ENCODE measurements at regions not wholly inside any gene's neighbourhood (a gene's known extent, or its start where the extent isn't known, plus 50 kb on each side); places are given as distances from the start of the nearest gene placed in this dataset.

GRCh38 chr6:23589811-23590210 is 536.2 kb upstream of the NRSN1 start:
- TF ChIP-seq, protein P1, sequence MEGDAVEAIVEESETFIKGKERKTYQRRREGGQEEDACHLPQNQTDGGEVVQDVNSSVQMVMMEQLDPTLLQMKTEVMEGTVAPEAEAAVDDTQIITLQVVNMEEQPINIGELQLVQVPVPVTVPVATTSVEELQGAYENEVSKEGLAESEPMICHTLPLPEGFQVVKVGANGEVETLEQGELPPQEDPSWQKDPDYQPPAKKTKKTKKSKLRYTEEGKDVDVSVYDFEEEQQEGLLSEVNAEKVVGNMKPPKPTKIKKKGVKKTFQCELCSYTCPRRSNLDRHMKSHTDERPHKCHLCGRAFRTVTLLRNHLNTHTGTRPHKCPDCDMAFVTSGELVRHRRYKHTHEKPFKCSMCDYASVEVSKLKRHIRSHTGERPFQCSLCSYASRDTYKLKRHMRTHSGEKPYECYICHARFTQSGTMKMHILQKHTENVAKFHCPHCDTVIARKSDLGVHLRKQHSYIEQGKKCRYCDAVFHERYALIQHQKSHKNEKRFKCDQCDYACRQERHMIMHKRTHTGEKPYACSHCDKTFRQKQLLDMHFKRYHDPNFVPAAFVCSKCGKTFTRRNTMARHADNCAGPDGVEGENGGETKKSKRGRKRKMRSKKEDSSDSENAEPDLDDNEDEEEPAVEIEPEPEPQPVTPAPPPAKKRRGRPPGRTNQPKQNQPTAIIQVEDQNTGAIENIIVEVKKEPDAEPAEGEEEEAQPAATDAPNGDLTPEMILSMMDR (IDR thresholded peaks at IDR 0.05; ENCODE audit: insufficient read depth, low read length, severe bottlenecking) = no peak
- H3K36me3 ChIP-seq (ENCODE audit: control insufficient read depth, insufficient read depth, low read length) = no peaks in the 10 kb centered on the region
- FAIRE-seq (no peak), DNase-seq (ENCODE audit: low read depth) (no peak)
- H3K27me3 ChIP-seq (ENCODE audit: control insufficient read depth, insufficient read depth, low read length) = no peaks in the 10 kb centered on the region
- no peak overlapping the region for H3K4me3 ChIP-seq (ENCODE audit: low read depth, low read length)

DNA sequence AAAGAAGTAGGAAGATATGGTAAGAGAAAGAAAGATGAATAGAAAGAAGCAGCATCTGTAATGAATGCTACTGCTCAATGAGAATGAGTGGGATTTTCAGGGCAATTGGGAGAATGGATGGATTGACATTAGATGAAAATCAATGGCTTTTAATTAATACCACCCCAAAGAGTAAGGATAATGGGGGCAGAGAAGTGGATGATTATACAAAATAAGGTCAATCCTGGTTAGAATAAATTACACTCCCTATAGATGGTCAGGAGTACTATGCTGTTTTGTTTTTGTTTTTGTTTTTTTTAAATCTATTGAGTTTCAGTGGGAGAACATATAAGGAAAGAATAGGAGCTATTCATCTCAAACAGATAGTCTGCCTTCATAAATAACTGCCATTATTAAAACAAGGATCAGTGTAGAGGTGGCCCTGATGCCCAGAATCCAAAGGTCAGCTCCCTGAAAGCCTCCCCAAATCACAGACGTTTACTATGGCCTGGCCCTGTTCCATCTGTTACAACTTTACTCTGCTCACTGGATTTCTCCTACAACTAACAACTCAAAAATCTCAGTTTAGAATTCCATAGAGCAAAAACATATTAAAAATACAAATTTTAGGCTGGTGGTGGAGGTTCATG is 535.4 kb upstream of the NRSN1 start:
- DNase-seq (ENCODE audit: low read depth) (no peak), FAIRE-seq (no peak)
- H3K4me3 ChIP-seq (ENCODE audit: low read depth, low read length) = no peak overlapping the region
- TF ChIP-seq, protein P1 (IDR thresholded peaks at IDR 0.05; ENCODE audit: insufficient read depth, low read length, severe bottlenecking) = no peak
- H3K27me3 ChIP-seq (ENCODE audit: control insufficient read depth, insufficient read depth, low read length) = no peaks in the 10 kb centered on the region
- H3K36me3 ChIP-seq (ENCODE audit: control insufficient read depth, insufficient read depth, low read length) = no peaks in the 10 kb centered on the region

GRCh38 chr6:23591761-23592160 is 534.3 kb upstream of the NRSN1 start:
- TF ChIP-seq, protein P1 (IDR thresholded peaks at IDR 0.05; ENCODE audit: insufficient read depth, low read length, severe bottlenecking) = no peak
- no peaks in the 10 kb centered on the region for H3K27me3 ChIP-seq (ENCODE audit: control insufficient read depth, insufficient read depth, low read length)
- DNase-seq (ENCODE audit: low read depth) = no peak
- no peak for FAIRE-seq
- no peak overlapping the region for H3K4me3 ChIP-seq (ENCODE audit: low read depth, low read length)
- no peaks in the 10 kb centered on the region for H3K36me3 ChIP-seq (ENCODE audit: control insufficient read depth, insufficient read depth, low read length)

GRCh38 chr6:23600118-23600517 is 525.9 kb upstream of the NRSN1 start:
- DNase-seq (ENCODE audit: low read depth) (no peak), FAIRE-seq (no peak)
- Histone ChIP-seq H3K4me3 (ENCODE audit: low read depth, low read length) (no peak overlapping the region), H3K27me3 (ENCODE audit: control insufficient read depth, insufficient read depth, low read length) (no peaks in the 10 kb centered on the region), H3K36me3 (ENCODE audit: control insufficient read depth, insufficient read depth, low read length) (no peaks in the 10 kb centered on the region)
- TF ChIP-seq, protein P1 (IDR thresholded peaks at IDR 0.05; ENCODE audit: insufficient read depth, low read length, severe bottlenecking) = no peak

GRCh38 chr6:23601811-23602345 is 524.1 kb upstream of the NRSN1 start:
- H3K4me3 ChIP-seq (ENCODE audit: low read depth, low read length) = no peak overlapping the region
- DNase-seq (ENCODE audit: low read depth) (peak; percentile 48), FAIRE-seq (no peak)
- TF ChIP-seq, protein P1 (IDR thresholded peaks at IDR 0.05; ENCODE audit: insufficient read depth, low read length, severe bottlenecking) = no peak
- no peaks in the 10 kb centered on the region for H3K36me3 ChIP-seq (ENCODE audit: control insufficient read depth, insufficient read depth, low read length)
- no peaks in the 10 kb centered on the region for H3K27me3 ChIP-seq (ENCODE audit: control insufficient read depth, insufficient read depth, low read length)

All from bronchial epithelial cell (primary cell).